Stimulated activated CD4-positive, alpha-beta T cell treated with anti-CD3 and anti-CD28 coated beads, Interleukin-4, amount 100 ng/mL, for 48 hours (primary cell): ENCODE measurements at regions not wholly inside any gene's neighbourhood (a gene's known extent, or its start where the extent isn't known, plus 50 kb on each side); places are given as distances from the start of the nearest gene placed in this dataset.

ENCODE experiments used
- DNase-seq, 2 donors: peaks; one replicate each; pipeline ENCODE4 v3.0.0-alpha.2; 2020; ENCODE audit warnings: low read depth in 2 of 2

GRCh38 chr15:37870711-37871110 lies 63.7 kb upstream of the TMCO5A start:
- no peak for DNase-seq

GRCh38 chr15:37872661-37873060 lies 61.8 kb upstream of the TMCO5A start:
- no peak for DNase-seq

- no peak for DNase-seq
Observed at GRCh38 chr15:37873336-37873735, 61.1 kb upstream of the TMCO5A start.

- no peak for DNase-seq
Observed at GRCh38 chr15:37876900-37877299, 57.5 kb upstream of the TMCO5A start.

DNA sequence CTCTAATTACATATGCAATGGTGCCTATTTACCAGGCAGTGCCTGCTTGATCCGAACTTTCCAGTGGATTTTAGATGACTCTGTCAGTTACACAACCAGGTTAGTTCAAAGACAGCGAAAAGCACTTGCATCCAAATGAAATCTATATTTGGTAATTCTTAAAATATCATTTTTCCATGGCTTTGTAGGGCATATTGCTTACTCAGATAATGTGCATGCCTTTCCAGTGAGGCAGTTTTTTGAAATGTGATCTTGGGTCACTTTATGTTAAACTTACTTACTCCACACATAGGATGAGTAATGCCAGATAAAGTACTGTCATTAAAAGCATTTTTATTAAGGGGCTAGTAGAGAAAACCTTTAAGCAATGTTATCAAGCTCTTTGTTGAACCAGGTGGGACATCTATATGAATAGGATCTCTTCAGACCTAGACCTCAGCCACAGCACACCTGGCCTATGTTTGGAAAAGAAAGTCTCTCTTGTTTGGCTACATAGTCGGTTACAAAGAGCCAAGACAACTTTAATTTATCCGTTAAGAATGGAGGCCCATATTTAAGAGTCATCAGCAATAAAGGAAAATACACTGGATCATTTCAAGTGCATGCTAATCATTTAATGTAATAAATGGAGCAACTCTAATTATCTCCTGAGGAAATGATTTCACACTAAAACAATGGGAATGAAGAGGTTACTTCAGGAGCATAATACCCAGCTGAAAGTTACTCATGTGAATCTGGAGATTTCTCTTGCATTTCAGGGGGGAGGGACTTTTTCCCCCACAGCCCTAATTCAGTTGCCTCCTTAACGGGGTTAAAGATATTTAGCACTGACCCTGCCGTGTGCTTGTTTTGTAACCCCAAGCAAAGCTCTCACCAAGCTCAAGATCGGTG lies 56.3 kb upstream of the TMCO5A start:
- DNase-seq: no peak

GRCh38 chr15:37880009-37880834 lies 54.2 kb upstream of the TMCO5A start:
- DNase-seq: no peak

- DNase-seq: no peak
Observed at GRCh38 chr15:37880835-37881153, 53.6 kb upstream of the TMCO5A start.

GRCh38 chr15:37881237-37882013 lies 53.0 kb upstream of the TMCO5A start:
- DNase-seq: no peak

DNA sequence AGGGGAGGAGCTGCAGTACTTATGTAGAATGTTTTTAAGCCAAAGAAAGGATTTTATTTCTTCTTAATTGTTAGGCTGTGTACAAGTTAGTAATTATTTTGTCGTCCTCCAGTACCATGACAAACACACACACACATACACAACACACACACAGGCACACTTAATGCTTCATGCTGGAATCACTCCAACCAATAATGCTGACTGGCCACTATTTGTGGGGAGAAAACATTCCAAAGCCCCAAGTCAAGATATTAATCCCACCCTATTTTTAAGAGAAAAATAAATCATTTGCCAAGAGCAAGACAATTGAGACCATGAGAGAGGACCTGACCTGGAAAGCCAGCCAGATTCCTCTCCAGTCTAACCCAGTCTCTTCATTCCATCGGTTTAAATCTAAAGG lies 51.8 kb upstream of the TMCO5A start:
- no peak for DNase-seq
